ENCODE measurements at regions not wholly inside any gene's neighbourhood (a gene's known extent, or its start where the extent isn't known, plus 50 kb on each side); places are given as distances from the start of the nearest gene placed in this dataset.

- no peaks in the 10 kb centered on the region for H3K27me3 ChIP-seq (replicated peaks in 1 of 2; ENCODE audit: control insufficient read depth in 2 of 2, insufficient read depth in 2 of 2, low read length in 1 of 2)
- DNase-seq (ENCODE audit: low read depth, low spot score) (no peak), ATAC-seq (no peak), FAIRE-seq (no peak)
- H2AFZ ChIP-seq (ENCODE audit: control insufficient read depth, low read depth, low read length) = no peak overlapping the region
- H3K4me1 ChIP-seq (ENCODE audit: control insufficient read depth, insufficient read depth, low read length) = peaks cover 9% of the 10 kb centered on the region
- no peak overlapping the region for H3K4me3 ChIP-seq
- TF ChIP-seq TBL1XR1 (IDR thresholded peaks at IDR 0.05; ENCODE audit: low read depth, low read length) (no peak), SIN3A (IDR thresholded peaks at IDR 0.05; ENCODE audit: low read depth, low read length) (no peak), MAX (IDR thresholded peaks at IDR 0.05; ENCODE audit: low read depth, low read length) (no peak), POLR2AphosphoS5 (IDR thresholded peaks at IDR 0.05; ENCODE audit: low read length) (no peak)
- ChIA-PET SMC1A (ENCODE audit: uncharacterized antibody, unreplicated experiment) (interaction anchor here (0.6 to 2.9 kb wide), 11 partner anchors 8 to 101 kb away, joined by 3 to 8 read pairs (median 4); no protein-coding TSS in a partner anchor), CTCF (interaction anchor here (0.7 to 2.1 kb wide), 5 partner anchors 11 to 273 kb away, joined by 3 to 4 read pairs (median 4); no protein-coding TSS in a partner anchor), POLR2A (interaction anchor here (0.7 to 1.5 kb wide), 4 partner anchors 34 to 293 kb away, joined by 5 to 7 read pairs (median 6); no protein-coding TSS in a partner anchor), RAD21 (ENCODE audit: unreplicated experiment) (interaction anchor here (1.4 kb wide), 1 partner anchor 15 kb away, joined by 3 read pairs; no protein-coding TSS in a partner anchor)
- no peak overlapping the region for H3K4me2 ChIP-seq (ENCODE audit: control insufficient read depth, insufficient read depth)
- WGBS (ENCODE audit: insufficient coverage, insufficient replicate concordance, low lambda C conversion rate, missing lambda C conversion rate) = 50% methylated on average over 3 of the region's 3 CpGs
- BruUV-seq (replicated peaks) = no TSS peak
- H4K20me1 ChIP-seq (ENCODE audit: control insufficient read depth, insufficient read depth) = no peaks in the 10 kb centered on the region
- no peaks in the 10 kb centered on the region for H3K36me3 ChIP-seq (ENCODE audit: control insufficient read depth in 2 of 2, insufficient read depth in 2 of 2, low read length in 1 of 2)
- no peaks in the 10 kb centered on the region for H3K9me3 ChIP-seq (replicated peaks; ENCODE audit: control insufficient read depth, insufficient read depth, low read length)
- H3K9ac ChIP-seq (ENCODE audit: control insufficient read depth, insufficient read depth, low read length) = no peak overlapping the region
- intact Hi-C loops (cut with micrococcal nuclease; ENCODE audit: unreplicated experiment) (loop anchor here (10.0 kb wide), 1 partner anchor 256 kb away; no protein-coding TSS in a partner anchor), in situ Hi-C loops (cut with MboI) (no loop called here)
- no peaks in the 10 kb centered on the region for H3K79me2 ChIP-seq (ENCODE audit: control insufficient read depth, insufficient read depth, low read length)
- H3K27ac ChIP-seq (ENCODE audit: control insufficient read depth, insufficient read depth) = no peak overlapping the region
These were observed 95.9 kb upstream of the SPRY4 start for GRCh38 chr5:142420561-142421227.

- no peaks in the 10 kb centered on the region for H3K79me2 ChIP-seq (ENCODE audit: control insufficient read depth, insufficient read depth, low read length)
- in situ Hi-C loops (cut with MboI) = no loop called here
- ChIA-PET POLR2A (interaction anchor here (0.7 kb wide), 1 partner anchor 25 kb away, joined by 3 read pairs; no protein-coding TSS in a partner anchor), RAD21 (ENCODE audit: unreplicated experiment) (interaction anchor here (1.1 kb wide), 1 partner anchor 162 kb away, joined by 3 read pairs; no protein-coding TSS in a partner anchor), CTCF (no interaction called here), SMC1A (ENCODE audit: uncharacterized antibody, unreplicated experiment) (interaction anchor here (1.1 kb wide), 1 partner anchor 9 kb away, joined by 3 read pairs; no protein-coding TSS in a partner anchor)
- 74% methylated on average over 5 of the region's 5 CpGs for WGBS (ENCODE audit: insufficient coverage, insufficient replicate concordance, low lambda C conversion rate, missing lambda C conversion rate)
- intact Hi-C loops (cut with micrococcal nuclease; ENCODE audit: unreplicated experiment) = no loop called here
- H3K27ac ChIP-seq (ENCODE audit: control insufficient read depth, insufficient read depth) = no peak overlapping the region
- H2AFZ ChIP-seq (ENCODE audit: control insufficient read depth, low read depth, low read length) = no peak overlapping the region
- H3K36me3 ChIP-seq (ENCODE audit: control insufficient read depth in 2 of 2, insufficient read depth in 2 of 2, low read length in 1 of 2) = no peaks in the 10 kb centered on the region
- FAIRE-seq = no peak
- no peak overlapping the region for H3K9ac ChIP-seq (ENCODE audit: control insufficient read depth, insufficient read depth, low read length)
- no peaks in the 10 kb centered on the region for H3K4me1 ChIP-seq (ENCODE audit: control insufficient read depth, insufficient read depth, low read length)
- DNase-seq (ENCODE audit: low read depth, low spot score) = no peak
- no peak overlapping the region for H3K4me3 ChIP-seq
- ATAC-seq = no peak
- no peaks in the 10 kb centered on the region for H4K20me1 ChIP-seq (ENCODE audit: control insufficient read depth, insufficient read depth)
- no TSS peak for BruUV-seq (replicated peaks)
- H3K9me3 ChIP-seq (replicated peaks; ENCODE audit: control insufficient read depth, insufficient read depth, low read length) = no peaks in the 10 kb centered on the region
- H3K4me2 ChIP-seq (ENCODE audit: control insufficient read depth, insufficient read depth) = no peak overlapping the region
- no peaks in the 10 kb centered on the region for H3K27me3 ChIP-seq (replicated peaks in 1 of 2; ENCODE audit: control insufficient read depth in 2 of 2, insufficient read depth in 2 of 2, low read length in 1 of 2)
- TF ChIP-seq NFIC (IDR thresholded peaks at IDR 0.05; ENCODE audit: low read depth, low read length) (no peak), SMC3 (IDR thresholded peaks at IDR 0.05; ENCODE audit: borderline replicate concordance, low read length) (no peak), CEBPB (IDR thresholded peaks at IDR 0.05; ENCODE audit: borderline replicate concordance in 1 of 2, low read depth in 2 of 2, low read length in 2 of 2) (no peak), ZBED1 (IDR thresholded peaks at IDR 0.05; ENCODE audit: borderline replicate concordance) (no peak), E2F8 (IDR thresholded peaks at IDR 0.05; ENCODE audit: low read depth, partially characterized antibody) (no peak), ESRRA (IDR thresholded peaks at IDR 0.05; ENCODE audit: low read length) (no peak), YBX1 (IDR thresholded peaks at IDR 0.05) (no peak), CREM (IDR thresholded peaks at IDR 0.05; ENCODE audit: low read depth) (no peak), HDGF (IDR thresholded peaks at IDR 0.05) (no peak), POLR2A (IDR thresholded peaks at IDR 0.05; ENCODE audit: low read depth, low read length) (no peak), BRCA1 (IDR thresholded peaks at IDR 0.05; ENCODE audit: low read depth, low read length) (no peak), ATF7 (IDR thresholded peaks at IDR 0.05; ENCODE audit: low read depth) (no peak)
These were observed 87.8 kb upstream of the SPRY4 start for GRCh38 chr5:142412581-142412980.

Measured in GM12878 (cell line).